Endometrium (tissue), 2 donors: ENCODE measurements at regions not wholly inside any gene's neighbourhood (a gene's known extent, or its start where the extent isn't known, plus 50 kb on each side); places are given as distances from the start of the nearest gene placed in this dataset.
A peak's percentile ranks its signal among the peaks of the same experiment; 100 is the strongest.

Source experiments
- FAIRE-seq: peaks from 2 replicates; lab custom pipeline; 2012; peaks lifted over from hg19 to GRCh38; lab: Jason Lieb, UNC
- donor health status: control.
- donor health status: control.

GRCh38 chr2:215712871-215713790 lies 277.3 kb upstream of the FN1 start:
- FAIRE-seq, result peak; percentile 92

- no peak for FAIRE-seq
Measured at GRCh38 chr2:215712219-215712868, 276.5 kb upstream of the FN1 start.

GRCh38 chr2:215711471-215712034 lies 275.7 kb upstream of the FN1 start:
- no peak for FAIRE-seq

GRCh38 chr2:215707608-215708007 lies 271.7 kb upstream of the FN1 start:
- FAIRE-seq, result no peak

GRCh38 chr2:215705771-215706361 lies 270.0 kb upstream of the FN1 start:
- no peak for FAIRE-seq

- no peak for FAIRE-seq
Measured at GRCh38 chr2:215705281-215705680, 269.4 kb upstream of the FN1 start.

GRCh38 chr2:215702116-215702902 lies 266.4 kb upstream of the FN1 start:
- FAIRE-seq, result no peak

GRCh38 chr2:215699700-215700538 lies 264.1 kb upstream of the FN1 start:
- FAIRE-seq, result no peak

GRCh38 chr2:215699018-215699417 lies 263.1 kb upstream of the FN1 start:
- no peak for FAIRE-seq

GRCh38 chr2:215698566-215698965 lies 262.7 kb upstream of the FN1 start:
- FAIRE-seq, result no peak

- no peak for FAIRE-seq
Measured at GRCh38 chr2:215697496-215697895, 261.6 kb upstream of the FN1 start.

GRCh38 chr2:215697003-215697402 lies 261.1 kb upstream of the FN1 start:
- no peak for FAIRE-seq

GRCh38 chr2:215695861-215696260 lies 260.0 kb upstream of the FN1 start:
- no peak for FAIRE-seq

GRCh38 chr2:215693999-215694580 lies 258.2 kb upstream of the FN1 start:
- FAIRE-seq, result no peak

GRCh38 chr2:215693193-215693998 lies 257.5 kb upstream of the FN1 start:
- peak; percentile 93 for FAIRE-seq

- FAIRE-seq, result peak; percentile 29
Measured at GRCh38 chr2:215692387-215693079, 256.7 kb upstream of the FN1 start.

- no peak for FAIRE-seq
Measured at GRCh38 chr2:215691346-215691745, 255.5 kb upstream of the FN1 start.

GRCh38 chr2:215687149-215688031 lies 251.5 kb upstream of the FN1 start:
- FAIRE-seq, result no peak
